Hepatic stellate cell (primary cell): ENCODE measurements at regions not wholly inside any gene's neighbourhood (a gene's known extent, or its start where the extent isn't known, plus 50 kb on each side); places are given as distances from the start of the nearest gene placed in this dataset.
A peak's percentile ranks its signal among the peaks of the same experiment; 100 is the strongest.
"Not testable (repeated sequence)": the region's sequence is repeated elsewhere in the genome, so short reads cannot be mapped to it uniquely, and the experiment has no call there.

Source experiments
- DNase-seq: peaks from one replicate; pipeline ENCODE4 v3.0.0; 2011; ENCODE audit warnings: low spot score

DNA sequence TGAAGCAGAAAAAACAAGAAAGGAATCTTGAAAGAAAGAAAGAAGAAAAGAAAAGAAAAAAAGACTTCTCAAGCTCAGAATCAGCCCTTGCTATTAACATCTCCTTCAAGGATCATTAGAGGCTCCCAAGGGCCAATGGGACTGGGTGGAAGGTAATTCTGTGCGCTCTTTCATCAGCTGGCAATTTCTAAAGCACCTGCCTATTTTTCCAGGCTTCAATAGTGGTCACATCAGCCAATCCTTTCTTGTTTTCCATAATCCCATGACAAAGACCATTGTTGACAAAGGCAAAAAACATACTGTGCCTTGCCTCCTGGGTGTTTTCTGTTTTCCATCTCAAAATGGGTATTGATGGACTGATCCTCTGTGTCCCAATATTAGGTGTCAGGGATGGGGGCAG, 88.2 kb upstream of the TSC22D1 start:
- DNase-seq, result no peak

DNA sequence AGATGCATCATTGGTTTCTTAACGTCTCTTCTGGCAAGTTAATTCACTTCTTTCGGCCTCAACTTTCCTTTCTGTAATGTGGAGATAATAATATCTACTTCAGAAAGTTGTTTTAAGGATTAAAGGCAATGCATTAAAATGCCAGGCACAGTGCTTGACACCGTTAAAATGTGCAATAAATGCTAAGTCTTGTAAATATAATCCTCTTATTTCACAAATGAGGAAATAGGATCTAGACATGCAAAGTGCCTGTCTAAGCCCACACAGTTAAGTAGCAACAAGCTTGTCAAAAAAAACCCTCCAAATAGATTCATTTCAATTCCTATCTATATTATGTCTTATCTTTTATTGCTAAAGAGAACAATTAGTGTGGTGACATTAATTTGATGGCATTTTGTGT, 86.4 kb upstream of the TSC22D1 start:
- DNase-seq, result no peak

DNA sequence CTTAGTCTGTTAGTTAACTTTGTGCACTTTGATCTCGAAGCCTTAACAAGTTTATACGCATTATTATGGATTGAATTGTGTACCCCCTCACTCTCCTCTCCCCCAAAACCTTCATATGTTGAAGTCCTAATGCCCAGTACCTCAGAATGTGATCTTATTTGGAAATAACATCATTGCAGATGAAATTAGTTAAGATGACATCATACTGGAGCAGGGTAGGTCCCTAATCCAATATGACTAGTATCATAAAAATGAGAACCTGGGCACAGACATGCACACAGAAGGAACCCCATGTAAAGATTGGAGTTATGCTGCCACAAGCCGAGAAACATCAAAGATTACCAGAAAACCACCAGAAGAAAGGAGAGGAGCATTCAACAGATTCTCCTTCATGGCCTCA, 85.8 kb upstream of the TSC22D1 start:
- DNase-seq, result no peak

DNA sequence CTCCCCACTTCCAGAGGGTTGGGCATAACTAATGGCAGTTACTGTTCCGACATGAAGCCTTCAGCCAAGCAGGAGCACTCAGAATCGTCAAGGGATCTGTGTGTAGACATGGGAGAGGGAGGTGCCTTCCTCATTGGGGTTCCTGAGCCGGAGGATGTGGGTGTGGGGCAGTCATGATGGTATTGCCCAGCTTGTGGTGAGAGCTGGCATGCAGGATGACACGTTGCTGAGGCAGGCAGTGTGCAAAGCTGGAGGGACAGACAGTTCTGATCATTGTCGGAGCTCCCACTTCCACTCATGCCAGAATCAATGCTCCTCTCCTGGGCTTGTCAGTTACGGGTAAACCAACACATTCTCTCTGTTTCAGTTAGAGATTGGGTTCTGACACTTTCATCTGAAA, 83.9 kb upstream of the TSC22D1 start:
- no peak for DNase-seq

DNA sequence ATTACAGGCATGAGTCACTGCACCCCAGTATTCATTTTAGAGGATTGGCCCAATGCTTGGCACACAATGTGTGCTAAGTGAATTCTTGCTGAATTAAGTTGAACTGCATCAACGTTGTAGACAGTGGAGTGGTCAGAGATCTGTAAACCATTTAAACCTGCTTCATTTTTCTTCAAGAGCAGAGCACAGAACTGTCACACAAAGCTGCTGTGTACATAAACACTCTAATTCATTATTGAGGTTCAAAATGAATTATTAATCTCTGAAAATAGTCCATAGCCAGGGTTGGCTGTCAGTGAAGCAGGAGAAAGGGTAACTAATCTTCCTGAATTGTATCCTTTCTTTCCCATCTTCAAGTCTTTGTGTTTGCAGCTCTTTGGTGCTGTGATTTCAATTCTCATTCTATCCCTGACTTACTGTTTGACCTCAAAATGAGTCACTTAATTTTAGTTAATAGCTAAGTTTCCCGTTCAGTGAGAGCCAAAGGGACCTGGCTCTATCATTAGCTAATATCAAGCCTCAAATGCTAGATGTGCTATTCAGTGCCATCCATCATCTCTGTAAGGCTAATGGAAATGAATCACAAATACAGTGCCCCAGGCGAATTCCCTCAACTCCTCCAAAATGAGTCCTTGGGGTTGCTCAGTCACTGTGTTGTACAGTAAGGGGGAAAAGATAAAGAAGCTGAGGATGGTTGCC, 77.0 kb upstream of the TSC22D1 start:
- DNase-seq, result no peak

DNA sequence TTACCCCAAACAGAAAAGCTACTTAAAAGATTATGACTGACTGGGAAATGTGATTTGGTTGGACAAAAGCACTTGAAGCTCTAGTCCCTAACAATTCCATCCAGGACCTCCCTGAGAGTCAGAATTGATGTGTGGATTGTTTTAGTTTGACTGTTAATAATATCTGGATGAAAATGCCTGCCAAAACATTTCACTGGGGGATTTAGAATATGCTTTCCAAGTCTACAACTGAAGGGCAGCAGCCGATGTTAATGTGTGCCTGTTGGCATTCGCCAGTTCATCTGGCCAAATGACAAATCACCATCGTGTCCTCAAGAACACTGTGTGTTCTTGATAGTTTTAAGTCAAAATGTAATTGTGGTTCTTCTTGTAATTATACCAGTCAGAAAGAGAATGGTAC, 76.0 kb upstream of the TSC22D1 start:
- no peak for DNase-seq

DNA sequence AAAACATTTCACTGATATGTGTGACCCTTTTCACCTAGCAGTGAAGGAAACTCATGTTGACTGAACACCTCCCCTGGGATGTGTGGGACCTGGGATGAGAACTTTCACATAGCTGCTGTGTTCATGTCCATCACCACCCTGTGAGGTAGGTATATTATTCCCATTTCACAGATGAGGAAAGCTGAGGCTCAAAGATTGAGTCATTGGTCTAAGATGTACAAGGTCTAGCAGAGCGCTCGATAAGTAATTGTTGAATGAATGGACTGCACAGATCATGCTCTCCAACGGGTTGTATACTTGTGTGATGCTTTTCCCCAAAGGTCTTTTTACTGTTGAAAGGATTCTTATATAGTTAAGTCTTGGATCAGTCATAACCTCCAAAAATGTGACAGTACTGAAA, 75.6 kb upstream of the TSC22D1 start:
- DNase-seq, result no peak

DNA sequence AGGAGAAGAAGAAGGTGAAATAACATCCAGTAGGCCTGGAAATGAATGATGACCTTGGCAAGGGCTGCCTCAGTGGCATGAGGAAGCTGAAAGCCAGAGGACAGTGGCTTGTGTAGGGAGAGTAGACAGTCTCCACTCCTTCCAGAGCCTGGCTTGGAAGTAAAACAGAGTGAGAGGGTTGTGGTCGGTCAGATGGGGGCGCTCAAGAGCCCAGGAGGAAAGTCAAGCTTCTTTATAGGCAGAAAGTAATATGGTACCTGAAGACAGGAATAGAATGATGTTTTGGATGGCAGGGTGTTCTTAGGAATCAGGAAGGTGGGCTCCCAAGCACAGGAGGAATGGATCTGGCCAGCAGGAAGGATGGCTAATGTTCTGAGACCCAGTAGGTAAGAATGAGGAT, 75.1 kb upstream of the TSC22D1 start:
- no peak for DNase-seq

DNA sequence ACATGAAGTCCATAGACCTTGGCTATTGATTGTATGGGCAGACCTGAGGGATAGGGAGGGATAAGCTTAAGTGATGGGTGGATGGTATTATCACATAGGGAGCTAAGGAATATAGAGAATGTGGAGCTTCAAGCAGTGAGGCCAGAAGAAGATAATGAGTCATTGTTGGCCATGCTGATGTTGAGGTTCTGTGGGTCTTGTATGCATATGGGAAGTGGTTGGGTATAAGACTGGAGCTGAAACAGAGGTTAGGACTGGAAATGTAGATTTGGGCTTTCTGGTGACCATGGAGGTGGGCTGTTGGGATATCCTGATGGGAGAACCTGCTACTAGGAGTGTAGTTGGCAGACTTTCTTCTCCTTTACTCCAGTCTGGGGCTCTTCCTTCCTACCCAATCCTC, 73.7 kb upstream of the TSC22D1 start:
- no peak for DNase-seq

DNA sequence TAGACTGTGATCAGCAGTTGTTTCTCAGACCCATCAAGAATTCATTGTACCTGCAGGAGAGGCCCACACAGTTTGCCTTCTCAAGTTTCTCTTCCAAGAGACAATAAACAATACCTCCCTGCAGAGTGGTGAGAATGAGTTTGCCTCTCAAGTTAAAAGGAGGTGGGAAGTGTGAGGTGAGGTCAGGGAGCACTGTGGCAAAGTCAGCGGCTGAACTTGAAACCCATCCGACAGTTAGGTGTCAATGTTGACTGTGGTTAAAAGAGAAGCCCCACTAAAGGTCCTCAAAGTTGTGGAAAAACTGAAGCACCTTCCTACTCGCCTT, 72.9 kb upstream of the TSC22D1 start:
- no peak for DNase-seq

DNA sequence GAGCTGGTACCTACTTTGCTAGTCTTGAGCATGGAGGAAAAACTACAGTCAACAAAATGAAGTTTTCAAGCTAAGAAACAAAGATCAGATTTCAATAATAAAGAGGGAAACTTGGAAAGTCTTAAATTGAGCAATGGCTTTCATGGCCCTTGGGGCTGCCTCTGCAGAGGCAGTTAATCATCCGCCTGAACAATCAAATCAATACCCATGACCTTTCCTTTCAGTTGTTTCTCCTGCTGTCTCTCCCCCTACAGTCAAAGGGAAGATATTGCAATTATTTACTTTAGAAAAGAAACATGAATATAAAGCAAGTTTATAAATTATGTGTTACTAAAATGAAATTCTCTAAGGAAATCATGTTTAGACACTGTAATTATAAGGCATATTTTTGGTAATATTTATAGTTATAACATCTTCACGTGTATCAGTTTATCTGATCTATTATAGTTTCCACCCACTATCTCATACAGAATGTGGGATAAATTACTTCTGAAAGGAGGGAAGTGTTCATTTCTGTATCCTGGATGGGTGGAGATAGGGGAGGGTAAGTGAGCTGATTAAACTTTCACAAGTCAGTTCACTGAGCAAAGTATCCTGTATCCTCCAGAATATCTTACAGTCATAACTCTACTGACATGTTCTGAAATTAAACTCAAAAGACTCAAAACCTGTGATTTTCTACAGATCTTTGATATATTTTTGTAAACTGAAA, 72.4 kb upstream of the TSC22D1 start:
- DNase-seq, result no peak

DNA sequence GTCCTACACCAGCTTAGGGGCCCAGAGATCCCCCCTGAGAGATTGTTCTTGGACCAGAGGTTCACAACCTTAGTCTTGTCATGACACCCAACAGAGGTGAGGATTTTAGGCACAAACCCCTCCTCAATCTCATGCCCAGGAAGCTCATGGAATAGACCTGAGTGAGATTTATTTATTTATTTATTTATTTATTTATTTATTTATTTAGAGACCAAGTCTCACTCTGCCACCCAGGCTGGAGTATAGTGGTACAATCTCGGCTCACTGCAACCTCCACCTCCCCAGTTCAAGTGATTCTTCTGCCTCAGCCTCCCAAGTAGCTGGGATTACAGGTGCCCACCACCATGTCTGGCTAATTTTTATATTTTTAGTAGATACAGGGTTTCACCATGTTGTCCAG, 71.4 kb upstream of the TSC22D1 start:
- not testable (repeated sequence) for DNase-seq

DNA sequence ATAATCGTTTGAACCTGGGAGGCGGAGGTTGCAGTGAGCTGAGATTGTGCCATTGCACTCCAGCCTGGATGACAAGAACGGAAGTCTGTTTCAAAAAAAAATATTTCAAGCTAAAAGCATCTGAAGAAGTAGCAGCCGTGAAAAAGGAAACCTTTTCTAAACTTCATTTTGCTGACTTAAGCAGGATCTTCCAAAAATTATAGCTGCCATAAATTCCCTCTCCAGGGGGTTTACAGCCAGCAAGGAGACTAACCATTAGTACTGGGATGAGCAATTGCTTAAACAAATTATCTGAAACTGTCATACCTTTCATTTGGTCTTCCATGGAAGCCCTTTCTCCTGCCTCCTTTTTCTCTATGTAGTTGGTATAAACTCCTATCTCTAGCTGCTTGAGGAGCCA, 69.9 kb upstream of the TSC22D1 start:
- no peak for DNase-seq

DNA sequence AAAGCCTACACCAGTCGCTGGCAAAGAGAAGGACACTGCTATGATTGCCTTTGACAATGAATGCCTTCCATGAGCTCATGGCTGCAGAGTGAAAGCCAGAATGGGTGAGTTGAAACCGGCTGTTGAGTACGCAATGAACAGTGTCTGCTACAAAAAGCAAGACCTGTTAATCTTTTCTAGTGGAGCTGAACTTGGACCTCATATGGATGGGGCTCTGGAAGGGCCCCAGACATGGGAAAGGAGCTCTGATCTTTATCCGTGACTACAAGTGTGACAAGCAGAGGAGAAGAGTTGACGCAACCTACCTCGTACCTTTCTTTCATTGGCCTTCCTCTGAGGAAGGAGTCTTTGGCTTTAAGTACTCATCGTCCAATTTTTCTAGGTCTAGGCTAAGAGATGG, 67.1 kb upstream of the TSC22D1 start:
- no peak for DNase-seq

DNA sequence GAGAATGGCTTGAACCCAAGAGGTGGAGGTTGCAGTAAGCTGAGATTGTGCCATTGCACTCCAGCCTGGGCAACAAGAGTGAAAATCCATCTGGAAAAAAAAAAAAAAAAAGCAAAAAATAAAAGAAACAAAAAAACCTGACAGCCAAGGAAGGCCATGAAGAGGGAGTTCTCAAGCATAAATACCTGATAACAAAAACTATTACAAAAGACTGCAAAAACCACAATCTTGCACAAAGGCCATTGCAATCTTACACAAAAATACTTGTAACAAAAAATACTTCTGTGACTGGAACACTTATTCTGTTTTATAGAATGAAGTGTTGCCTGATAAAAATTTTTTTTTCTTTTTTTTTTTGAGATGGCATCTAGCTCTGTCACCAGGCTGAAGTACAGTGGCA, 61.5 kb upstream of the TSC22D1 start:
- no peak for DNase-seq

DNA sequence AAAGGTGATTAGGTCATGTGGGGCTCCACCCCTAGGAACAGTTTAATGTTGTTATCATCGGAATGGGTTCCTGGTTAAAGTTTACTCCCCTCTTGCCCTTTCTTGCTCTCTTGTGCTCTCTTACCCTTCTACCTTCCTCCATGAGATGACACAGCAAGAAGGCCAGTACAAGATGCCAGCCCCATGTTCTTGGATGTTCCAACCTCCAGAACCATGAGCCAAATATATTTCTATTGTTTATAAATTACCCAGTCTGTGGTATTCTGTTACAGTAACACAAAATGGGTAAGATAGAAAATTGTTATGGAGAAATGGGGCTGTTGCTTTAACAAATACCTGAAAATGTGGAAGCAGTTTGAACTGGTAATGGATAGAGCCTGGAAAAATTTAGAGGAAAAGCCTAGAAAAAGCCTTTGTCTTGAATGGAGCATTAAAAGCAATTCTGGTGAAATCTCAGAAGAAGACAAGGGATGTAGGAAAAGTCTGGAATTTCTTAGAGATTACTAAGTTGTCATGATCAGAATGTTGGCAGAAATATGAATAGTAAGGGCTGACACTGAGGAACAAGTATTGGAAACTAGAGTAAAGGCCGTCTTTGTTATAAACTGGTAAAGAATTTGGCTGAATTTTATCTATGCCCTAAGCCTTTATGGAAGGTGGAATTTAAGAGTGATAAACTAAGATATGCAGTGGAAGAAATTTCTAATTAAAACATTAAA, 53.5 kb upstream of the TSC22D1 start:
- peak; percentile 59 for DNase-seq

DNA sequence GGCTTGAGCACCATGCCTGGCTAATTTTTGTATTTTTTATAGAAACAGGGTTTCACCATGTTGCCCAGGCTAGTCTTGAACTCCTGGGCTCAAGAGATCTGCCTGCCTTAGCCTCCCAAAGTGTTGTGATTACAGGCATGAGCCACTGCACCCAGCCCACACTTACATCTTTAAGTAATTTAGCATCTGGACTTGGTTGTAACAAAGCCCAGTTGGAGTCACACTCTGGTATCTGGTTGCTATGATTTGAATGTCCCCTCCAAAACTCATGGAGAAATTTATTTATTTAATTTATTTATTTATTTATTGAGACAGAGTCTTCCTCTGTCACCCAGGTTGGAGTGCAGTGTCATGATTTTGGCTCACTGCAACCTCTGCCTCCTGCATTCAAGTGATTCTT, 52.7 kb upstream of the TSC22D1 start:
- not testable (repeated sequence) for DNase-seq

DNA sequence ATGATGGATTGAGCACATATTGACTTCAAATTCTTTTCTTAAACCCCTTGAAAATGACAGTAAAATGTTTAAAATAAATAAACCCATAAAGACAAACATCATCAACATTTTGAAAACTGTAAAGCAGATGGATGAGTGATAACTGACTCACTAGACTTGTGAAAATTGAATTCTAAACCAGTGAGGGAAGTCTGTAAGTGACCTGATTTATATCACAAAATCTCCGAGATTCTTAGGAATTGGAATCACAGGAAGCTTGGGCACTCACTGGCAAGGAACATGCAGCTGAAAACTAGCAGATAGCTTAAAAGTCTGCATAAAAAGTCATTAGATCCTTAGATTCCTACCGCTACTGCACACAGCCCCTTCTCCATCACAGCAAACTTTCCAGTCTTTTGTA, 51.3 kb upstream of the TSC22D1 start:
- no peak for DNase-seq

DNA sequence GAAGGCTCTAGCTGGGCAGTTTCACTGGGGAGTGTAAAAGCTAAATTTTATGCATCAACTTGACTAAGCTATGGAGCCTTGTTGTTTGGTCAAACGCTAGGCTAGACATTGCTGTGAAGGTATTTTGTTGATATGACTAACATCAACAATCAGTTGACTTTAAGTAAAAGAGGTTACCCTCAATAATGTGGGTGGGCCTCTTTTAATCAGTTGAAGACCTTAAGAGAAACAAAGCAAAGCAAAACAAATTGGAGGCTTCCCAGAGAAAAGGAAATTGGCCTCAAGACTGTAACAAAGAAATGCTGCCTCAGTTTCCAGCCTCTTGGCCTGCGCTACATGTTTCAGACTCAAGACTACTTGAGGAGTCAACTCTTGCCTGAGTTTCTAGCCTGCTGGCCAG, 50.0 kb upstream of the TSC22D1 start:
- no peak for DNase-seq
